RWPE1 (cell line): ENCODE measurements at regions not wholly inside any gene's neighbourhood (a gene's known extent, or its start where the extent isn't known, plus 50 kb on each side); places are given as distances from the start of the nearest gene placed in this dataset.

Source experiments
- CTCF ChIA-PET: fragments of 350-600 bp; sonication (Branson Sonifier 250); formaldehyde crosslinking; extraction: SDS; loops from one replicate; lab custom pipeline; 2021; lab: Yijun Ruan, JAX
- POLR2A ChIA-PET: fragments of 400-600 bp; formaldehyde crosslinking; extraction: SDS; loops from one replicate; lab custom pipeline; 2020; ENCODE audit warnings: antibody characterized with exemption; ENCODE audit not compliant: low non-redundant PET; lab: Yijun Ruan, JAX
- DNase-seq: peaks from one replicate; pipeline ENCODE4 v3.0.0; 2012; ENCODE audit warnings: low spot score
- H3K27ac ChIP-seq: fragments of 450-650 bp; 2 replicates; pipeline ENCODE4 v1.5.1; 2017
- TF ChIP-seq, protein P1 (sequence below): fragments of 450-650 bp; conservative IDR thresholded peaks from 2 replicates; pipeline ENCODE4 v1.5.1; 2017; ENCODE audit warnings: low read depth, mild to moderate bottlenecking

DNA sequence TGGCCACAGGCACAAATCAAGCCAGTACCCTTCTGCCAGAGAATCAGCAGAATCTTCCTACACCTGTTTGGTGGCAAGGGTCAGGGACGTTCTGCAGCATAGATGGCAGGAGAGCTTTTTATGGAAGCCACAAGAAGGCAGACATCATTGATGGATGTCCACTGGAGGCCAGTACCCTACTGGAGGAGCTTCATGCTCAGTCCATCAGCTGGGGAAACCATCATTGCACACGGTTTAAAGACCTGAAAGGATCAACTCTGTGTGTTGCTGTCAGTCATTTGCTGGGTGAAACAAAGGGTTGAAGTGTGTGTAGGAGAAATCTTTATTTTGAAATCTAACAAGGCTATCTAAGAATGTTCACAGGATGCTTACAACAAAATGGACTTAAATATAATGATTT, 158.9 kb upstream of the SASH1 start:
- no peak for DNase-seq
- H3K27ac ChIP-seq: no peak overlapping the region
- TF ChIP-seq, protein P1, sequence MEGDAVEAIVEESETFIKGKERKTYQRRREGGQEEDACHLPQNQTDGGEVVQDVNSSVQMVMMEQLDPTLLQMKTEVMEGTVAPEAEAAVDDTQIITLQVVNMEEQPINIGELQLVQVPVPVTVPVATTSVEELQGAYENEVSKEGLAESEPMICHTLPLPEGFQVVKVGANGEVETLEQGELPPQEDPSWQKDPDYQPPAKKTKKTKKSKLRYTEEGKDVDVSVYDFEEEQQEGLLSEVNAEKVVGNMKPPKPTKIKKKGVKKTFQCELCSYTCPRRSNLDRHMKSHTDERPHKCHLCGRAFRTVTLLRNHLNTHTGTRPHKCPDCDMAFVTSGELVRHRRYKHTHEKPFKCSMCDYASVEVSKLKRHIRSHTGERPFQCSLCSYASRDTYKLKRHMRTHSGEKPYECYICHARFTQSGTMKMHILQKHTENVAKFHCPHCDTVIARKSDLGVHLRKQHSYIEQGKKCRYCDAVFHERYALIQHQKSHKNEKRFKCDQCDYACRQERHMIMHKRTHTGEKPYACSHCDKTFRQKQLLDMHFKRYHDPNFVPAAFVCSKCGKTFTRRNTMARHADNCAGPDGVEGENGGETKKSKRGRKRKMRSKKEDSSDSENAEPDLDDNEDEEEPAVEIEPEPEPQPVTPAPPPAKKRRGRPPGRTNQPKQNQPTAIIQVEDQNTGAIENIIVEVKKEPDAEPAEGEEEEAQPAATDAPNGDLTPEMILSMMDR: no peak
- ChIA-PET CTCF (no interaction called here), POLR2A (no interaction called here)

DNA sequence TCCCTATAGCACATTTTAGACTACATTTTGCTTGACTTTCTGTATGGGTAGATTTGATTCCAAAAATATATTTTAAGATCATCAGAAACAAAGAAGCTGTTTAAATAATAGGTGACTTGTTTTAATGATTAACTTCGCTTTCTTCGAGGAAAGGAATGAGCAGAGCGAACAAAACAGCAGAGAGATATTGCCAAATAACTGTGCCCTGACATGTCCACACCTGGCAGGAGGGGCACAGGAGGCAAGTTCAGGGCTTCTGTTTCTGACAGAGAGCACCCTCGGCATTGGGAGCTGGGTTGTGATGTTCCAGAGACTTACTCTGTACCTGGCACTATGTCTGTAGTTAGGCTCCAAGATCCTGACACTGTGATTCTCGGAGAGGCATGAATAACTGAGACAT, 155.7 kb upstream of the SASH1 start:
- ChIA-PET CTCF (no interaction called here), POLR2A (no interaction called here)
- TF ChIP-seq, protein P1: no peak
- H3K27ac ChIP-seq: 0 out of 2 replicates have a peak overlapping the region, but pooled peaks have one; percentile 49
- DNase-seq: no peak

DNA sequence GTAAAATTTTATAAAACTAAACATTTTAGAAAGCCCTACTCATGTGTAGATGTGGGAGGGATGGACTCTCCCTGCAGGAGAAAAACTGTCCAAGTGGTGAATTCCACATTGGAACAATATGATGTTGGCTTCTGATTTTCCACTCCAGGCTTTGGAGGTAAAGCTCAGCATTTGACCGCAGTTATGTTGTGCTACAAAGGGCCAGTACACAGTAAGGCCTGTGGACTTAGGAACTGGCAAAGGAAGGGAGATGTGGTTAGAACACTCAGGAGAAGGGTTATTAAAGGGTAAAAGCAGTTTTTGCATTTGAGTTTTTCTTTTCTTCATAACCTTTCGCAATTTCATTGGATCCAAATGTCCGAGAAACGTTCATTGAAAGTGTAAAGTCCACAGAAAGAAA, 150.3 kb upstream of the SASH1 start:
- H3K27ac ChIP-seq: peak overlapping the region; percentile 88; the same call in 1 of the 2 replicates
- CTCF ChIA-PET: interaction anchor here (0.6 to 2.3 kb wide), 5 partner anchors 12 to 739 kb away, joined by 3 to 8 read pairs (median 3); no protein-coding TSS in a partner anchor

DNA sequence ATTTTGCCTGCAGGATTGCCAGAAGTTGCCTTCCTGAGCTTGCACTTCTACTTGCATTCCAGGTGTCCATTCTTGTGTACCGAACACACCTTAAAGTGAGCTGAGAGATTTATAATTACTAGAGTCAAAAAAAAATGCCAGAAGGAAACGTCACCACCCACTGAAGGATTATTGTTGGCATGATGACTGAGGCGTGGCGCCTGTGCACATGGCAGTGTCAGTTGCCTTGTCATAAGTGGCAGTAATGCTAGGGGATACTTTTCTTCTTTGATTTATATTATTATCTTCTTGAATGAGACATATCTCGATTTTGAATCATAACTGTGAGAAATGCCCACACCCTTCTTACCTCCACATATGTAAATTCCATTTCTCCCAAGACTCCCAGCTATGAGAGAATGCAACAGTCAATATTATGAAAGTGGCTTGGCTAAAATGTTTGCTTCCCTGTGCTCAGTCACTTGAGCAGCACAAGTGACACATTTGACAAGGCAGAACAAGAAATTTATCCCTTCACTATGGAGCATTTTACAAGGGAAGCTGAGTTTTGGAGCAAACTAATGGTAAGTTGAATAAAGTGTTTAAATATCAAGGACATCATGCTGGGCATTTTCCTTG, 149.5 kb upstream of the SASH1 start:
- peak; percentile 69 for DNase-seq
- TF ChIP-seq, protein P1: no peak
- ChIA-PET CTCF (interaction anchor here (0.6 to 2.3 kb wide), 5 partner anchors 13 to 740 kb away, joined by 3 to 8 read pairs (median 3); no protein-coding TSS in a partner anchor), POLR2A (no interaction called here)
- no peak overlapping the region for H3K27ac ChIP-seq

More for the DNA sequence above, 150.3 kb upstream of the SASH1 start:
- TF ChIP-seq, protein P1: no peak
- POLR2A ChIA-PET: no interaction called here
- peak; percentile 48 for DNase-seq

DNA sequence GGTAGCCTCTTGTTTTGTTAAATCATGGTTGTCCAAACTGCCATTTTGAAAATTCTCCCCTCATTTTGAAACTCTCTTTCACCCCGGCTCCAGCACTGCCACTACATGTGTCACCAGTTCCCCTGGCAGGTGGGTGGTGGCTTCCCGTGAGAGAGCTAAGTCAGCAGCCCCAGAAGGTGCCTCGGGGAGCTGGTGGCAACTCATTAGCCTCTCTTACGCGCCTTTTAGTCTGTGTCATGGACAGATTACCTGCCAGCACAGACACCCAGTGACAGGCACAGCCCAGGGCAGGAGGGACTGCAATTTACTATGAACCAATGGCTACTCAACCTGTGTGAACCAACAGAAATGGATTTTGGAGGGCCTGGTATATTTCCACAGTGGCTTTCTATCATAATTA, 147.1 kb upstream of the SASH1 start:
- POLR2A ChIA-PET: no interaction called here

DNA sequence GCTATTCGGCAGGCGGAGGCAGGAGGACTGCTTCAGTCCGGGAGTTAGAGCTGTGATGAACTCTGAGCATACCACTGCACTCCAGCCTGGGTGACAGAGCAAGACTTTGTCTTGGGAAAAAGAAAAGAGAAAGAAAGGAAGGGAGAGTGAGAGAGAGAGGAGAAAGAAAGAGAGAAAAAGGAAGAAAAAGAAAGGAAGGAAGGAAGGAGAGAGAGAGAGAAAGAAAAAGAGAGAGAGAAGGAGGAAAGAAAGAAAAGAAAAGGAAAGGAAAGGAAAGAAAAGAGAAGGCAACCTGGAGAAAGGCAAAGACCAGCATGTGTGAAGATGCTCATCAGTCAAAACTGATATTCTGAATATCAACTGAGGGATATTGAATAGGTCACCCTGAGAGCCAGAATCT, 143.1 kb upstream of the SASH1 start:
- no peak for DNase-seq
- CTCF ChIA-PET: no interaction called here
- no peak overlapping the region for H3K27ac ChIP-seq
- POLR2A ChIA-PET: no interaction called here
- TF ChIP-seq, protein P1: no peak

More for the DNA sequence above, 147.1 kb upstream of the SASH1 start:
- CTCF ChIA-PET: interaction anchor here (0.7 kb wide), 1 partner anchor 37 kb away, joined by 4 read pairs; no protein-coding TSS in a partner anchor
- H3K27ac ChIP-seq: no peak overlapping the region
- DNase-seq: no peak
- TF ChIP-seq, protein P1: no peak
